ENCODE measurements at regions not wholly inside any gene's neighbourhood (a gene's known extent, or its start where the extent isn't known, plus 50 kb on each side); places are given as distances from the start of the nearest gene placed in this dataset.
"Not testable (repeated sequence)": the region's sequence is repeated elsewhere in the genome, so short reads cannot be mapped to it uniquely, and the experiment has no call there.

DNA sequence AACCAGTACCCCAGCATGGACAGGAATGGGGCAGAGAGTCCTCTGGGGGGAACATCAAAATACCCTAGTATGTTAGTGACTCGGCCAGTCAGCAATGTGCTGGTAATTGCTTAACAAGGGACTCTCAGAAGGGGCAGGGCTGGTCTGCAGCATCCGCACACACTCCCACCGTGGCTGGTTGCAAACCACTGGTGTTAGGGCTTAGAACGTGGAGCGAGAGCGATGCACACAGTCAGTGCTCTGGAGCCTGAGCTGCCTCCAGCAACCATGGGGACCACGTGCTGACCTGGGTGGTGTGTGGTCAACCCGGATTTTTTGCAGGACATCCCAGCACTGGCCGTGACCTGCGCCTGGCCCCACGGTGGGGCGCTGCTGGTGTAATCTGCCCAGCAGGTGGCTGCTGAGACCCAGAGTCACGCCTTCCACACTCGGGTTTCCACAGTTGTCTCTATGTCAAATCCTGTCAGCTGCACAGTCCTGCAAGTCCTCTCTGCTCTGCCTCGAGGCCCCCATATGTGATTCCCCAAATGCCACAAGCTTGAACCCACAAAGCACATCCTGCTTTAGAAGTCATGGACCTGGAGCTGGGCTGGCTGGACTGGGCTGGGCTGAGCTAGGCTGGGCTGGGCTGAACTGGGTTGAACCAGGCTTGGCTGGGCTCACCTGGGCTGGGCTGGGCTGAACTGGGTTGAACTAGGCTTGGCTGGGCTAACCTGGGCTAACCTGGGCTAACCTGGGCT is 50.6 kb upstream of the GPC1 start:
- DNase-seq, result no peak

DNA sequence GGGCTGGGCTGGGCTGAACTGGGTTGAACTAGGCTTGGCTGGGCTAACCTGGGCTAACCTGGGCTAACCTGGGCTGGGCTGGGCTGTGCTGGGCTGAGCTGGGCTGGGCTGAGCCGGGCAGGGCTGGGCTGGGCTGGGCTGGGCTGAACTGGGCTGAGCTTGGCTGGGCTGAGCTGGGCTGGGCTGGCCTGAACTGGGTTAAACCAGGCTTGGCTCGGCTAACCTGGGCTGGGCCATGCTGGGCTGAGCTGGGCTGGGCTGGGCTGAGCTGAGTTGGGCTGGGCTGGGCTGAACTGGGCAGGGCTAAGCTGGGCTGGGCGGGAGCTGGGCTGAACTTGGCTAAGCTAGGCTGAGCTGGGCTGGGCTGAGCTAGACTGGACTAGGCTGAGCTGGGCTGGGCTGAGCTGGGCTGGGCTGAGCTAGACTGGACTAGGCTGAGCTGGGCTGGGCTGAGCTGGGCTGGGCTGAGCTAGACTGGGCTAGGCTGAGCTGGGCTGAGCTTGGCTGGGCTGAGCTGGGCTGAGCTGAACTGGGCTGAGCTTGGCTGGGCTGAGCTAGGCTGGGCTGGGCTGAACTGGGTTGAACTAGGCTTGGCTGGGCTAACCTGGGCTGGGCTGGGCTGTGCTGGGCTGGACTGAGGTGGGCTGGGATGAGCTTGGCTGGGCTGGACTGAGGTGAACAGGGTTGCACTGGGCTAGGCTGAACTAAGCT is 49.9 kb upstream of the GPC1 start:
- not testable (repeated sequence) for DNase-seq

Data from suppressor macrophage treated with lipopolysaccharide for 4 hours (primary cell).